GM21423 (cell line): ENCODE measurements at regions not wholly inside any gene's neighbourhood (a gene's known extent, or its start where the extent isn't known, plus 50 kb on each side); places are given as distances from the start of the nearest gene placed in this dataset.
"Not testable (repeated sequence)": the region's sequence is repeated elsewhere in the genome, so short reads cannot be mapped to it uniquely, and the experiment has no call there.

Source experiments
- ATAC-seq: cut with Tn5 transposase; IDR thresholded peaks from one replicate; pipeline ENCODE4 v1.9.1; 2021; ENCODE audit warnings: mild to moderate bottlenecking, moderate library complexity; ENCODE audit not compliant: unreplicated experiment

DNA sequence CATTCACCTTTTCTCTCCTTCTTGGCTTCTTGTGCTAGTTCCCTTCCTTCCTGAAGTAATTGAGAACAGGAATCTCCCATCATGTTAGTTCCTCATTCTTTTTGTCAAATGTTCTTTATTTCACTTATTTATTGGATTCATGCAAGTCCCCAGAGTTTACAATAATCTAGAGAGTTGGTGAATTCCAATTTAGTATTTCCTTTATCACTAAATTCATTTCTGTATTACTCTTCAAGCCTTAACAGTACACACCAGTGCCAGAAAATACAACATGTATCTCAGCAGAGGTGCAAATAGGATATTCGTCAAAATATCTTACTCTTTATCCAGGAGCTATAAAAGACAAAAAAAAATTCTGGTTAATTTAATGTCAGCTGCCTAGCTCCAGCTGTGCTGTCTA lies 121.9 kb upstream of the SETBP1 start:
- ATAC-seq: no peak

DNA sequence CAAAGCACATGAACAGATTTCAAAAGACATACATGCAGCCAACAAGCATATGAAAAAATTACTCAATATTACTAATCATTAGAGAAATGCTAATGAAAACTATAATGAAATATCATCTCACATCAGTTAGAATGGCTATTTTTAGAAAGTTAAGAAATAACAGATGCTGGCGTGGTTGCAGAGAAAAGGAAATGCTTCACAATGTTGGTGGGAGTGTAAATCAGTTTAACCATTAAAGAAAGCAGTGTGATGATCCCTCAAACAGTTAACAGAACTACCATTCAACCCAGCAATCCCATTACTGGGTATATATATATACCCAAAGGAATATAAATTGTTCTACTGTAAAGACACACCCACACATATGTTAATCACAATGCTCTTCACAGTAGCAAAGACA lies 117.7 kb upstream of the SETBP1 start:
- ATAC-seq: no peak

DNA sequence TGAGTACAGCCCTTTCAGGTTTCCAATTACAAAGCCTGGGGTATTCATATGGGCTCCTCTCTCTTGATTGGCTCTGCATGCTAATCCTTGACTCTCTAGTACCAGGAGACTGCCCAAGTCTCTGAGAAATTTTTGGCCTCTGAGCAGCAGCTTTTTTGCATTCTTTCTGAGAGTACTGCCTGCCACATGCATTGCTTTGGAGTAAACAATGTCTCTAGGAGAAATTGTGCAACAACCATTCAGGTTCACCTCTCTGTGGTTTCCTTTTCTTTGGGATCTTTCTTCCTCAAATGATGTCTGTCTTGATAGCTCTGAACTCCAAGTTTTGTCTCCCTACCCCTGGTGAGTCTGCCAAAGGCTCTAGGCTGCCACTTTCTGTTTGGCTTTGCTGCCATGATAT lies 115.8 kb upstream of the SETBP1 start:
- no peak for ATAC-seq

DNA sequence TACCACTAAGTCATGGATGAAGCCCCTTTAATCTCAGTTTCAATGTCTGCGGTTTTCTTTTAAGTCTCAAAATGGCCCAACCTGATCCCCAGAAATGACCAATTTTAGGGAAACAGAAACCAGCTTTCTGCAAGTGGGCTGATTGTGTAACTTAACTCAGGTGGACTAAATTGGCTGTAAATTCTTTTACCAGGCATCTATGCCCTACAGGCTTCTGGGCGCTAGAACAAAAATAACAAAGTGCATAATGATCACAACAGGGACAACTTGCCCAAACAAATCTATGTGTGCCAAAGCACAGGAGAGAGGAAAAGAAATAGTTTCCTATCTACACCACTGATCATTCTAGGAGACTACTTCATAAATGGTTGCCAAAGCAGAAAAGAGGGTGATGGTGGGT lies 112.3 kb upstream of the SETBP1 start:
- ATAC-seq: no peak

DNA sequence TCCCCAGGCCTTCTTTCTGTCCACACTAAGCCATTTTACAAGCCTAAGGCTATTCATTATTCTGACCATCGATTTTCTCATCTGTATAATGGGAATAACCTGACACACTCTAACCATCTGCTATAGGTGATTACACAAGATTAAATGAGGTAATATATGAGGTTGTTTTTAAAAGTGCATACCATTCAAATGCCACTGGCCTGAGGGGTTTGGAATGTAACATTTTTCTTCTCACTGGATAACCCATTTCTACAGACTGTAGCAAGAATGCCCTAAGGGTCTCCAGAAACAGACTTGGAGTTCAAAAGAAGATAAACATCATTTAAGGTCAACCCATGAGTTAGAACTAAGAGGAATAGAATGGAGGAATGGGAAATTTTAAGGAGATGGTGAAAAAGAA lies 111.7 kb upstream of the SETBP1 start:
- ATAC-seq: no peak

DNA sequence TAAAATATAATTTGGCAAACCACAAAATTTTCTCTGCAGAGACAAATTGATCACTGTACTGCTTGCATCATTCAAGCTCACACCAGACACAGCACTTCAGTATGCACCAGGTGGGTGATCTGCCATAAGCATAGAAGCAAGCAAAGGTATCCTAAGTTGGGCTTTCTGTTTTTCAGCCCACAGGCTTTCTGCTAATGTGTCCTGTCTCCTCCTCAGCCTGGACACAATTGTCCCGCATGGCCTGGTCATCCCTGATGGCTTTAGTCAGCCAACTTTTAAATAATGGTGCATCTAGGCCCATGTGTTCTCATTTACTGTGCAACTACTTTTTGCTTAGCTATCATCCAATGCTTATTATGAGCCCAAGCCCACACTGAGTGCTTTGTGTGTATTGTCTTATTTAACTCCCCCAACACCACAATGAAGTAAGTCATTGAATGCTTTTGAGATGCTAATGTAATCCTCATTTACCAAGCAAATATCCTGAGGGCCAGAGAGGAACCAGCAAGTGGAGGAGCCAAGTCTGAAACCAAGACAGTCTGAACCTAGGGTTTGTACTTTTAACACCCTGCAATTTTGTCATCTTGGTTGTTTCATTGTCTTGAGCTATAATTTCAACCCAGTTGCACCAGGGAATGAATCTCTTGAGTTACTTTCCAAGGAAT lies 111.2 kb upstream of the SETBP1 start:
- ATAC-seq: no peak

DNA sequence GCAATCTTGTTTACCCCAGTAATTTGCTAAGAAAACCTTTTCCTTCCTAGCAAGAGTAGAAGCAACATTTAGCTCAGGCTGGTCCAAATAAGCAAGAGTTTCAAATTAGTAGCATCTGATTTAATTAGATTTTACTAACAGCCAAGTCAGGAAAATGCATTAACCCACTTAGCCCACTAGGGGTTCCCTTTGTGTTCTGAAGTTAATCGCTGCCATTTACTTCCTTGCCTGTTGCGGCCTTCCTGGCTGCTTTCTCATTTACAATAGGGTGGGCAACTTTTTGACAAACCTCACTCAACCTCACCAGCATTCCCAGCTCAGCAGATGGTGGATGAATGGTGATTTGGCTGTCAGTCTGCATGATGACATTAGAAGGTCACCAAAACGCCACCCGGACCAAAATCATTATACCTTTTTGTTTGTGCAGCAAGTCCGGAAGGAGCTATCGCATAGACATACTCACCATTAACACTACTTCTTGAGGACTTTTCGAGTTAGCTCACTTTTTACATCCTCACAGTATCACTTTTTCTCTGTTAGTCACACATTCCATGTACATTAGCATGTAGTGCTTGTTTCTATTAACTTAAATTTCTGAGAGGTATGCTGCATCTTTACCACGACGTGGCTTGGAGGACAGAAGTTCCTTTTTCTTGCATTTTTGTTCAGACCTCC lies 101.5 kb upstream of the SETBP1 start:
- ATAC-seq: no peak

DNA sequence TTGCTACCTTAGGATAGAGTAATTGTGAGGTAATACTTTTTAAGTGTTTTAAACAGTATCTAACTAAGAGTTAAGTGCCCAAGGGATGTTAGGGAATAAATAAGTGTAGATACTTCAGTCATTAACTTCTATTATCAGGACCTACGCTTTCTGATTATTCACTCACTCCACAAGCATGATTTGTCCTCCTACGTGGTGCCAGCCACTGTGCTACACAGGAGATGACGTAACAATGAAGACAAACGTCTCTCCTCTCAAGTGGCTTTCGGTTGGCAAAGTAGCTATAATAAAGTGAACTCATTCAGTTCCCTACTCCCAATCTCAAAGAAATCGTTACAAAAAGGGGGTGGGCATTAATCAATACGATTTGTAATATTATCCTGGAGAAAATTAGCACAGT lies 100.9 kb upstream of the SETBP1 start:
- no peak for ATAC-seq

DNA sequence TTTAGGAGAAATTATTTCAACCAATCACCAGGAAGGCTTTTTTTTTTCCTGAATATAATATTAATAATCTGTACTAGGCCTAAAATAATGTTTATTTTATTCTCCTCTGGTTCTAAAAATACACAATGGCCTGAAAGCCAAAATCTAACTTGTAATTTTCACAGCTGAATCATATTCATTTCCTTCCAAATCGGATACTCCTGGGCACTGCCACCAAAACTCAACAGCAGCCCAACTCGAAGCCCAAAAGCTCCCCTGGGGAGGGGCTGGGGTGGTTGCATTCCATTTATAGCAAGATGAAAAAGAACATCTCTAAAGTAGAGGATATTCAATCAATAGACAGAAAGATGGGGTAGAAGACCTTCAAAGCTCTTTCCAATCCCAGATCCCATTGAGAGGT lies 100.5 kb upstream of the SETBP1 start:
- no peak for ATAC-seq

DNA sequence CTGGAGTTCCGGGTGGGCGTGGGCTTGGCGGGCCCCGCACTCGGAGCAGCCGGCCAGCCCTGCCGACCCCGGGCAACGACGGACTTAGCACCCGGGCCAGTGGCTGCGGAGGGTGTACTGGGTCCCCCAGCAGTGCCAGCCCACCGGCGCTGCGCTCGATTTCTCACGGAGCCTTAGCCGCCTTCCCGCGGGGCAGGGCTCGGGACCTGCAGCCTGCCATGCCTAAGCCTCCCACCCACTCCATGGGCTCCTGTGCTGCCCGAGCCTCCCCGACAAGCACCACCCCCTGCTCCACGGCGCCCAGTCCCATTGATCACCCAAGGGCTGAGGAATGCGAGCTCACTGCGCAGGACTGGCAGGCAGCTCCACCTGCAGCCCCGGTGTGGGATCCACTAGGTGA lies 99.9 kb upstream of the SETBP1 start:
- not testable (repeated sequence) for ATAC-seq

DNA sequence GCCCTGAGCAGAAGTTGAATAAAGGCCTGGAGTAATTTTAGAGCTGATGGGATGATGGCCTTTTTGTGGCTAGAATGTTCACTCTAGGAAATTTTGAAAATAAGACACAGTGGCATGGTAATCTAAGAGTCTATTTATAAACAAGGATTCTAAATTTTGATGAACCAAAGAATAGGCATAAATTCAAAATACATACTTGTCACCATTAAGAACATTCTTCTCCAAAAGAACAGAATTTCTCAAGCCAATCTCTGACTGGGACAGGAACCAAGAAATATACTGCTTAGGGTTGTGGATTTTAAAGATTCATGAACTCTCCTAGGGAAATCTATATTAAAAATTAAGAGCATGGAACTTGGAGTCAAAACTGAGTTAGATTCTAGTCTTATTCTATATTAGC lies 98.2 kb upstream of the SETBP1 start:
- ATAC-seq: no peak

DNA sequence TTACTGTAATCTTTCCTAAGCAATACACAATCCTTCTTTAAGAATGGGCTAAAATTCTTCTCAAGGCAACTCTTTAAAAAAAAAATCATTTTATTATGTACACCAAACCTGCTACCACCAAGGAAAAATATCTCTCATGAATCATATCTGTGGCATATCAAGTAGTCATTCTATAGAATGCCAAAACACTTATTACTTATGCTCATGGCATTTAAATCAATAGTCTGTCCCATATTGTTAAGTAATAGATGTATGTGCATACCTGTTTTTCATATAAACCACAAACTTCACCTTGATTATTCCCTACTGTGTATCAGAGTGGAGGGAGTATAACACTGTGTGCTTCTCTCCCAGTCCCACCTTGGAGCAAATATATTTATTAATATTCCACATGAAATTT lies 95.8 kb upstream of the SETBP1 start:
- no peak for ATAC-seq

DNA sequence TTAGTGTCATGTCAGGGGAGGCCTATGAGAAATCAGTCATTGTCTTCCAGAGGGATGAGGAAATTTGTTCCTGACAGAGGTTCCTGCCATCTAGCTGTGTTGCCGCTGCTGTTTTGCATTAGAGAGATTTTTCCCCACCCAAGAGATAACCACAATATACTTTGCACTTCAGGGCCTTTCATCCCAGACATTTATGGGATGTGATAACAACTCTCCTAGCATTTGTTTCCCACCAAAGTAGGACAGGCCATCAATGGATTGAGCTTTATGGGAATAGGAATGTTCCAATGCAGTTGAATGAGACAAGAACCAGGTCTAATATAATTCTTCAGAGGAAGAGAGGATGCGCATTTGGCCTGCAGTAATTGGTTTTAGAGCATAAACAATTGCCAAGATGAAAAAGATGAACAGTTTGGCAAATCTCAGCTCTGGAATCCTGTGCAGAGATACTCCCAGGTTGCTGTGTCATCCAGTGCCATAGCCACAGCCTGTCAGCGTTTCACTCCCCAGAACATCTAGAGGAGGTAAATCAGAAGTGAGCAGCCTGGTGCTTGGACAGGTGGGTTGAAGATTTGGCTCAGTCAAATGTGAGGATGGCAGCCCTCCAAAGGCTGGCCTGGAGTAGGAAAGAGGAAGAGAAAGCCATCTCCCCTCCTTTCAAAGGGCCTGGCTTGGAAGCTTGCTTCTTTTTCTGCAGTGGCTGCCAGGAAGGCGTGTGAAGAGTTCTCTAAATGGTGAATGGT lies 93.7 kb upstream of the SETBP1 start:
- ATAC-seq: no peak

DNA sequence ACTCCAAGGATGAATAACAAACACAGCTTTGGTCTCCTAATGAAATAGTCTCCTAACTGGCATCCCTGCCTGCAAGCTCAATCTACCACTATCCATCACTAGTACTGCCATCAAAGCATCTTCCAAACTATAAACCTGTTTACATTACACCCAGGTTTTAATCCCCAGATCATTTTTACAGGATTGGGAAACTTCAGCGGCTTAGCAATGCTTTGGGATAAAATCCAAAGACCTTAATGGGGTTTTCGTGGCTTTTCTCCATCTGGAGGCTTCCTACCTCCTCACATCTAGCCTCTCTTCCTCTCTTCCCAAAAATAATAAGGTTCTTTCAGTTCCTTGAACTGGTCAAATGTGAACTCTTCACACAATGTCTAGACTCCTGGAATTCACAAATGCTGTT lies 92.2 kb upstream of the SETBP1 start:
- no peak for ATAC-seq

DNA sequence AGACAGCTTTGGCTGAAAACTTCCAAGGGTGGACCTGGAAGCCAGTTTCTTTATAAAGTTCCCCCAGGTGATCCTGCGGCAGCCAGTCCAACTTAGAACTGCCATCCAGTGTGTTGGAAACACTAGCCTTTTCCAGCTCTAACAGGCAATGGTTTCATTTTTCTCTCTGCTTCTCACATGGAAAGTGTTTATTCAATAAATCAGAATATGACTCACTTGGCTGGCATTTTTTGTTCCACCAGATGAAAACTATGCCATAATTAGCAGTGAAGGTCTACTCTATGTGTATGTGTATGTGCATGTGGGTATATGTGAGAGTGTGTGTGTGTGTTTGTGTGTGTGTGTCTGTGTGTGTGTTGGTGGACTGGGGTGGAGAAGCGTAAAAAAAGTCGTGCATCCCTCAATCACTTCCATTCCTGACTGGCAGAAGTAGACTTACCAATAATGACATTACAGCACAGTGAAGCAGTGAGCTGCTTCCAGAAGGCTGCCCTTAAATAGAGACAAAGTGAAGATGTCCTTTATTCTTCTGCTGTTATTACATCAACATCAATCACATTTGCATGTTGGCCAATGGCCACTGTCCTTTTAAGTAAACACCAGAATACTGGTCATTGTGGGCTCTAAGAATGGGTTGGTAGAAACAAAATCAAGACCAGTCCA lies 90.9 kb upstream of the SETBP1 start:
- ATAC-seq: no peak

DNA sequence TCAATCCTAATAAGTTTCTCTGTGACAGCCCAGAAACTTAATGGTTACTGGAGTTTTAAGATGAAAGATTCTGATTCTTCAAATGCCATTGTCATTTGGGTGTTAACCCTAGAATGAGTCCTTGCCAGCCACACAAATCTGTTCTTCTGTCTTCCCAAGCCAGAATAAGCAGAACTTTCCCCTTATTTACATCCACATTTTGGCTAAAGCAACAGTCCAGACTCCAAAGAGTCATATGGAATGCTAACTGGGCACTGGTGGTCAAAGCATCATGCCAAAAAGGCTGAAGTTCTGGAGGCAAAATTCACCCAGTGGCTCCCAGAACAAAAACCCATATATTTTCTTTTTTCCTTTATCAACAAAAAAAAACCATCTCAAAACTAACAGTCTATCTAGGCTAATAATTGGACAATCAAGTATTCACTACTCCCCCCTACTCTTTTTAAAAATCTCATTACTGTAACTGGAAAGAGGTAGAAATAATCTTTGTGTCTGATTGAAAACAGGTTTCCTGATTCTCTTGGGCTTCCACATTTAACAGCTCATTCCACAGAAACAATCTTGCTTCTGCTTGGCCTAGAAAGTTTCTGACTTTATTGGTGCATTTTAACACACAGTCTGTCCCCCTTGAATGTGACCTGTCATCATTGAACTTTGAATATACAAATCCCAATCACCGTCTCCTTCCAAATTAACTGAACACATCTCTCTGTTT lies 89.6 kb upstream of the SETBP1 start:
- ATAC-seq: no peak

DNA sequence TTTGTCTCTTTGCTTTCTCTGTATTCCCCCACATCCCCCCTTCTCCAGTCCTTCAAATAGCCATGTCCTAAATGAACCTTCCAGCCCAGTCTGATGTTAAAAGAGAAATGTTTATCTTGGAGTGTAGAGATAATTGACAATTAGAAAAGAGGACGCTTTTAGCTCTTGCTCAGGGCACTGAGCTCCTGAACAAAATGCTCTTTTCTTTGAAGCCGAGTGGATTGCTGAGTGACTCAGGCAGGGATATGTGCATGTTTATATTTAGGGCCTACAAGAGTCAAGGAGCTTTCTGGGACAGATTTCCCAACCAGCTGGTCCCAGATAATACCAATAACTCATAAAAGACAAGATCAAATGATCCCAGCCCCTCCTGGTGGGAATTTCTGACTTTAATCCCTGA lies 88.0 kb upstream of the SETBP1 start:
- no peak for ATAC-seq

DNA sequence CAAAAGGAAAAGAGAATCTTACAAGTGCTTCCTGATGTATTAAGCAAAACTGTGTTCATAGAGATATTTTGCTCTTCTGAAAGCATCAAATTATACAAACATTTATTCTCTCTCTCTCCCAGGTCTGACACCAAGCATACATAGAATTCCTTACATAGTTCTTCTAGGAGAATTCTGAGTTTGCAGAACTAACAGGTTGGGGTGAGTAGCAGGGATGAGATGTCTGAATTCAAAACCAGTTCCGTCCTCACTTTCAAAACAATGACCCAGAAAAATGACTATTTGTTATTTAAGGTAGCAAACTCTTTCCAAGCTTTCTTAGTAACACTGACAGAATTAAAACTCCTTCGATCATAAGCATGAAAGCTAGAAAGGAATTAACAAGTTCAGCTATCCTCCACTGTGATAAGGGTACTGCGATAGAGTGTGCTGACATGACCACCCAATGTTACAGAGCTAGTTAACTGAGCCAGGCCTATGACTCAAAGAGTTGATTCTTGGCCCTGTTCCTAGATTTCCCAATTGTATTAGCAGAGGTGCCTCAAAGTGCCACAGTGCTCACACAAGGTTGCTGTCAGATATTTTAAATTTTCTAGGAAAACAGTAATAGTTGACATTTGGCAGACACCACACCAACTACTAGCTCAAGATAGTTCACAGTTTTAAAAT lies 85.8 kb upstream of the SETBP1 start:
- no peak for ATAC-seq

DNA sequence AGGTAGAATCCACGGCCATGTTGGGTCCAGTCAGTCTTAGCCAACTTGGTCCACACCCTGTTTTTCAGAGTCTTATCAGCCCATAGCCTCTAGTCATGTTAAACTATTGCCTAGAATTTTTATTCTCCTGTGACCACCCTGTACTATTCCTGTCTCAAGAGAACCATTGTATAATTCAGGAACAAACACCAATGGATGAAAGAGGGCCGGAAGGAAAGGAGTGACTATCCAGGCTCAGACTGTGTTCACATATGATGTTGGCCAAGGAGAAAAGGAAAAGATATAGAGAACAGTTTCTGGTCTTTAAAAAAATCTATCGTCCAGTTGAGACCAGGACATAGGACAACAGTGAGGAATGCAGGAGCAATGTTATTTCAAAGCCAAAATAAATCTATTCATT lies 82.9 kb upstream of the SETBP1 start:
- no peak for ATAC-seq

DNA sequence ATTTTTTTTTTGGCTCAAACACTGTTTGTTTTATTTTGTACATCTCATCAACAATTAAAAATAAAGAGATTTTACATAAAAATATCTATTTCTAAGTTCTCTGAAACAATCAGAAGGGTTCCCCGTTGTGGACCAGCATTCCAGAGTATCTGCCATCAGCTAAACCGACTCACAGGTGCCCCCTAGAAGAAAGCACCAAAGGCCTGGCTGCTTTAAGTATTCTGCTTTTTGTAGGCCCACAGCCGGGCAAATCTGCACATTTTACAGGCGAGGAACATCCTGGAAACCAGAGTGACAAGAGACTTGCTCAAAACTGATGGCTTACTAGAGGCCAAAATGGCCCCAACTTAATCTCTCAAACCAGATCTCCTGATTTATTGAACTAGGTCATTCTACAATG lies 82.2 kb upstream of the SETBP1 start:
- ATAC-seq: no peak

DNA sequence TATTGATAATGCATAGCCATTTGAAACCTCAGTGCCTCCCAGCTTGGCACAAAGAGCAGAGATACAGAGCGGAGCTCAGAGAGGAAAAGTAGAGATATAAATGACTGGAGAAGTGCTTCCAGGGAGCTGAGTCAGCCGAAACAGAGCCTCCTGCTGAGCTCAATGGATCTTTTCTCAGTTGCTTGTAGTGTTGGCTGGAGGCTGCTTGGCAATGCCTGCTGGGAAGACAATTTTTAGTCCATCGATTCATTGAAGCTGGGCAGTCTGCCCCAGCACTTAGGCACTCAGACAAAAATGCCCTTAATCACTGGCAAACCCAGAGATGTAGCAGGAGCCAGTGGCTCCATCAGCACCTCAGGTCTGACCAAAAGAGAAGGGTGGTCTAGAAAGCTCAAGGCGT lies 81.3 kb upstream of the SETBP1 start:
- no peak for ATAC-seq
